PC-9 (cell line): ENCODE measurements at regions not wholly inside any gene's neighbourhood (a gene's known extent, or its start where the extent isn't known, plus 50 kb on each side); places are given as distances from the start of the nearest gene placed in this dataset.

Experiments
- BruUV-seq: library from RNA; stranded (reverse); fragments of 400-500 nt; replicated peaks from 2 replicates; lab custom pipeline; 2021; lab: Mats Ljungman, UMichigan
- CTCF ChIA-PET: fragments of 300-600 bp; sonication (Branson Sonifier 250); formaldehyde crosslinking; loops from one replicate; lab custom pipeline; 2022; ENCODE audit warnings: antibody characterized with exemption; lab: Charles Lee
- POLR2A ChIA-PET: fragments of 300-600 bp; sonication (Branson Sonifier 250); formaldehyde crosslinking; loops from one replicate; lab custom pipeline; 2022; ENCODE audit warnings: antibody characterized with exemption; ENCODE audit not compliant: unreplicated experiment; lab: Charles Lee
- DNase-seq, 2 experiments: peaks; one replicate each; pipeline versions ENCODE4 v3.0.0 to v3.0.0-alpha.2; 2015 to 2022; ENCODE audit warnings: mixed read lengths in 1 of 2
- H2AFZ ChIP-seq: fragments of 200-600 bp; sonication (generic); 2 replicates; pipeline ENCODE4 v1.8.1; 2017; ENCODE audit warnings: antibody characterized with exemption
- H3F3A ChIP-seq: fragments of 200-600 bp; sonication (generic); 2 replicates; pipeline ENCODE4 v1.8.1; 2017; ENCODE audit warnings: antibody characterized with exemption, mild to moderate bottlenecking, low read depth; ENCODE audit not compliant: insufficient read depth
- H3K27ac ChIP-seq: fragments of 200-600 bp; sonication (generic); 2 replicates; pipeline ENCODE4 v1.6.1; 2016; ENCODE audit warnings: mixed run types
- H3K27me3 ChIP-seq: fragments of 200-600 bp; sonication (generic); 2 replicates; pipeline ENCODE4 v1.6.1; 2016; ENCODE audit warnings: low read depth, mixed run types; ENCODE audit not compliant: insufficient read depth
- H3K36me3 ChIP-seq: fragments of 200-600 bp; sonication (generic); 2 replicates; pipeline ENCODE4 v1.6.1; 2016; ENCODE audit warnings: low read depth, mixed run types
- H3K4me1 ChIP-seq: fragments of 200-600 bp; sonication (generic); replicated peaks from 2 replicates; pipeline ENCODE4 v1.6.1; 2016; ENCODE audit warnings: mixed run types; ENCODE audit not compliant: insufficient read depth
- H3K4me2 ChIP-seq: fragments of 200-600 bp; sonication (generic); 2 replicates; pipeline ENCODE4 v1.6.1; 2017; ENCODE audit warnings: mixed run types
- H3K4me3 ChIP-seq: fragments of 200-600 bp; sonication (generic); 2 replicates; pipeline ENCODE4 v1.6.1; 2016; ENCODE audit warnings: mixed run types
- H3K79me2 ChIP-seq: fragments of 200-600 bp; sonication (generic); 2 replicates; pipeline ENCODE4 v1.6.1; 2017; ENCODE audit warnings: low read depth, mixed run types
- H3K9me2 ChIP-seq: fragments of 200-600 bp; sonication (generic); 2 replicates; pipeline ENCODE4 v1.8.1; 2017; ENCODE audit warnings: mild to moderate bottlenecking; ENCODE audit not compliant: insufficient read depth
- H3K9me3 ChIP-seq: fragments of 200-600 bp; sonication (generic); 2 replicates; pipeline ENCODE4 v1.8.1; 2016; ENCODE audit warnings: low read depth; ENCODE audit not compliant: insufficient read depth
- H4K20me1 ChIP-seq: fragments of 200-600 bp; sonication (generic); 2 replicates; pipeline ENCODE4 v1.8.1; 2017; ENCODE audit not compliant: insufficient read depth
- CTCF ChIP-seq: fragments of 200-600 bp; sonication (generic); conservative IDR thresholded peaks from 2 replicates; pipeline ENCODE4 v1.6.1; 2017; ENCODE audit warnings: mixed run types, antibody characterized with exemption, mild to moderate bottlenecking, moderate library complexity
- EZH2 ChIP-seq: fragments of 200-600 bp; sonication (generic); IDR thresholded peaks from 2 replicates; pipeline ENCODE4 v1.8.0; 2017; ENCODE audit warnings: antibody characterized with exemption, low read depth
- intact Hi-C: fragments of 100-400 bp; cut with micrococcal nuclease; formaldehyde crosslinking; loops from one replicate; pipeline ENCODE4 v1.10.0; 2022; ENCODE audit not compliant: unreplicated experiment

- Histone ChIP-seq H3F3A (peaks cover 9% of the 10 kb centered on the region; the same call in 1 of the 2 replicates), H3K36me3 (no peaks in the 10 kb centered on the region), H4K20me1 (no peaks in the 10 kb centered on the region), H3K27ac (no peak overlapping the region), H3K4me1 (peaks cover 20% of the 10 kb centered on the region), H3K9me3 (no peaks in the 10 kb centered on the region), H3K27me3 (no peaks in the 10 kb centered on the region), H3K79me2 (no peaks in the 10 kb centered on the region), H3K4me3 (no peak overlapping the region), H2AFZ (no peak overlapping the region), H3K4me2 (no peak overlapping the region), H3K9me2 (no peaks in the 10 kb centered on the region)
- no TSS peak for BruUV-seq
- DNase-seq: no peak
- intact Hi-C loops: no loop called here
- ChIA-PET POLR2A (no interaction called here), CTCF (no interaction called here)
- TF ChIP-seq CTCF: no peak
- TF ChIP-seq EZH2: no peak
Measured at GRCh38 chr3:194084284-194084683, 51.7 kb upstream of the HES1 start.
